HG03354 (cell line): ENCODE measurements at regions not wholly inside any gene's neighbourhood (a gene's known extent, or its start where the extent isn't known, plus 50 kb on each side); places are given as distances from the start of the nearest gene placed in this dataset.

Experiments
- ATAC-seq: cut with Tn5 transposase; IDR thresholded peaks from one replicate; pipeline ENCODE4 v1.9.1; 2021; ENCODE audit warnings: mild to moderate bottlenecking; ENCODE audit not compliant: unreplicated experiment, poor library complexity, severe bottlenecking

DNA sequence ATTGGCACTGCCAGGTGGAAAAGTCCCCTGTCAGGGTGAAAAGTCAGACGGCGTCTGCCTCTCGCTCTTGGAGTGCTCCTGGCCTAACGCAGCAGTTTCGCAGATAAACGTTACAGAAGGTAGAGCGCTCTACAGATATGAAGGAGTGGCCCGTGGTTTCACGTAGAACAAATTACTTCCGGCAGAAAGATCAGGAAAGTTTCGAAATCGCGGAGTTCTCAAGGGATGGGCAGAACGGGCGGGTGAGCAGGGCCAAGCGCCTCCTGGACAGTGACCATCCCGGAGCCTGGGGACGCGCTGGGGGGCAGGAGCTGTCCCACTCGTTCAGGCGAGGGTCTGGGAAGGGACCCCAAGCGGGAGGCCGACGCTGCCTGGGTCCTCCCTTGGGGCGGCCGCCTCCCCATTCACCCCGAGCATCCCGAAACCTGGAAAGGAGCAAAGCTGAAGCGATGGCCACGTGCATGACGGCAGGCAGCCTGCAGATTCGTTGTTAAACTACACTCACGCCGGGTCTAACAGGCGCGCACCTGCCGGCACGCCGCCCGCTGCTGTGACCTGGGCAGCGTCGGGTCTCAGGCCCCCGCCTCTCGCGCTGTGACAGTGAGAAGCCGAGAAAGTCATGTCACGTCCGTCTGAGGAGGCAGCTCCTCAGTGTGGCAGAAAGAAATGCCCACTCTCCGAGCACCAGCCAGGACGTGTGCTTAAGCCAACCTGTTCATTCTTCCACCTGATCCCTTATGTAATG lies 122.9 kb upstream of the SALL3 start:
- no peak for ATAC-seq

DNA sequence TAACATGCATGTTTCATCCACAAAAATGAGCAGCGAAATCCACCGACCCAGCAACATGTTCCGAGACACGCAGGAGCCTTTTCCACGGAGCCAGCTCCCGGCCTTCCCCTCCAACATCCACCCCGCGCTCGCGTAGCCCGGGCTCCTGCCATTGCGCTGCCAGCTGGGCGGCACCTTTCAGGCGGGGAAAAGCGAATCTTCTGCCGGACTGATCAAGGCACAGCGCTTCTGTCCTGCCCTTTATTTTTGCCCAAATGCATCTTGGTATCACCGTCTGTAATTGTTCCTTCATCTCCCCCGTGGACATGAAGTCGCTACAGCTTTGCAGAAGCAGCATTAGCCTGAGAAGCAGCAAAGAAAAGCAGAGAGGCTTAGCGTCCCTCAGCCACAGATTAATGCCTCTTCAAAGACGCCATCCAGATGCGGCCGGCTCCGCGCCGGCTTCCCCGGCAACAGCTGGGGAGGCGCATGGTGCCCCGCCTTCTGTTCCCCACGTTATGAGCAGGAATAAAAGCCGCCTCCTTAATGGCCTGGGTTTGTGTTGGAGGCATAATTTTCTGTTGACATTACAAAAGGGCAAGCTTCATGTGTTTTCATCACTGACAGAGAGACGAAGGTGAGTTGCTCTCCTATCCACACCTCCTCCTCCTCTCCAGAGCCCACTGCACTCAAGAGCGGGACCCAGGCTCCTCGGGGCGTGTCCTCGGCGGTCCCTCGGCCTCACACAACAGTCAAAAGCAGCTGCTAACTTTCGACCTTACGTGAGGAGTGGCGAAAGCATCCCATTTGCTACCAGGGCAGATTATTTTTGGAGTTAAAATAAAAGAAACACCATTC lies 122.1 kb upstream of the SALL3 start:
- ATAC-seq = no peak

DNA sequence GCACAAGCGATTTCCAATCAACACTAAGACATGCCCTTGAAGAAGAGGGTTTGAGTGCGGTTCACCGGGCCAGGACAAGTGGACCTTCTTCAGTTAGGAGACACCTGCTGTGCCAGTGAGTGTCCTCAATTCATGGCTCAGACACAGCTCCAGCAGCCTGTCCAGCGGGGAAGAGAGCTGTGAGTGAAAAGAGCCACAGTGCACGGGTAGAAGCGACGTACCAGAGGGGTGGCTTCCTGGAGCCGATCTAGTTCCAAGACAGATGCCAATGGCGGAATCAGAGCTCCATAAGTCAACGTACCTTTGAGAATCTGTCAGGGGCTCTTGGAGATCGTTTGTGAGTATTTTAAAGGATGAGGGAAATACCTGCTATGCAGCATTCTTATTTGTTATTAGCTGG lies 119.9 kb upstream of the SALL3 start:
- ATAC-seq = no peak

DNA sequence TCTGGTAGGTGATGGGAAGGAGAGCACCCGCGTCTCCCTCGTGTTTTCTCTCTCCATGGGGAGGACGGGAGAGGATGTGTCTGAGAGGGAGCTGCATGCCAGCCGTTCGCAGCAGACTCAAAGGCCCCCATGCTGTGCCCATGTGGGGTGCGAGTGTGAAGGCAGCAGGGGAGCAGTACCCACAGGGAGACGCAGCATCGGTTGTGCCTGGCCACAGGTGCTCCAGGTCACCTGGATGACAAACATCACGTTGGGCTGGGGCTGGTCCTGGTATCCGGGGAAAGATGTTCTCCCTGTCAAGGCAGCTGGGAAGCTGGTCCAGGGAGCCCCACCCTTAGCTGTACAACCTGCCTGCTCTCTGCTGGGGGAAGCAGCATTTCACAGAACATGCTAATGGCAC lies 119.5 kb upstream of the SALL3 start:
- ATAC-seq = no peak

DNA sequence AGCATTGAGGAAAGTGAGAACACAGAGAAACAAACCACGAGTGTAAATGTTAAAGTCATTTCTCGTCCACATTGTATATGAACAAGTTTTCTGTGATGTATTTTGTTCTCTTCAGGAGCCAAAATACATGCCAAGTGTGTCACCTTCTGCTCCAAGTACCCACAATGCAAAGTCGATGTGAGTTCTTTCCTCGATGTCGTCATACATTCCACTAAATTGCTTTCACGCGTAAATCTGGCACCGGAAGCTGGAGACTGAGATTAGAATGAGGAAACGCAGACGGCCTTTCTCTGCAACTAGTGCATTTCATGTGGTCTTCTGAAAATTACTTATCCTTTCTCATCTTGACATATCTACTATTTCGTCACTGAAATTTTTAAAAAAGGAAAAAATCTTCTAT lies 118.5 kb upstream of the SALL3 start:
- no peak for ATAC-seq

DNA sequence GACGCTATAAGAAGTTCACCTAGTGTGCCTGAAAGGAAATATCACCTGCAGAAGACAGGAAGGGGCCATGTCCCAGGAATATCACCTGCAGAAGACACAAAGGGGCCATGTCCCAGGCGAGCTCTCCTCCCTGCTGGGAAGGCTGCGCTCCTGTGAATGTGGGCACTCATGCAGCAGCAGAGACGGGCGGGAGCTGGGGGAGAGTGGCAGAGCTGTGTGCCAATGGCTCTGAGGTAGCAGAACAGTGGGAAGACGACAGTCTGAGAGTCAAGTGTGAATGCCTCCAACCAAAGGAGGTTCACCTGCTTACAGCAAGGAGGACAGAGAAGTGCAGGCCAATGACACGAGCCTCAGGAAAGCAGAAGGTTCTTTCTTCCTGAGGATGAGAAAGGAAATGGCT lies 117.9 kb upstream of the SALL3 start:
- no peak for ATAC-seq

DNA sequence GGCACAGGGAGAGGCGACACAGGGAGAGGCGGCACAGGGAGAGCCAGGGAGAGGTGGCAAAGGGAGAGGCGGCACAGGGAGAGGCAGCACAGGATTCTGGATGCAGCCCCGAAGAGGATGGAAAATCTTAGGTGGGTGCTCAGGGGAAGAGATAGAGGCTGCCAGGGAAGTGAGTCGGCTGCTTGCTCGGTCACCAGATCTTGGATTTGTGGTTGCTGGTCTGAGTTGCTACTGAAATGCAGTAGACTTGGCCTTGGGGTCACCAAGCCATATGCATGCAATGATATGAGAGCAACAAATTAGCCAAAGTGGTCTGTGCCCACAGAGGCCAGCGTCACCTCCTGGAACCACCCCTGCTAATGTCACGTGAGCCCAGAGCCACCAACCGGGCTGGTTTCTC lies 117.2 kb upstream of the SALL3 start:
- ATAC-seq = no peak

DNA sequence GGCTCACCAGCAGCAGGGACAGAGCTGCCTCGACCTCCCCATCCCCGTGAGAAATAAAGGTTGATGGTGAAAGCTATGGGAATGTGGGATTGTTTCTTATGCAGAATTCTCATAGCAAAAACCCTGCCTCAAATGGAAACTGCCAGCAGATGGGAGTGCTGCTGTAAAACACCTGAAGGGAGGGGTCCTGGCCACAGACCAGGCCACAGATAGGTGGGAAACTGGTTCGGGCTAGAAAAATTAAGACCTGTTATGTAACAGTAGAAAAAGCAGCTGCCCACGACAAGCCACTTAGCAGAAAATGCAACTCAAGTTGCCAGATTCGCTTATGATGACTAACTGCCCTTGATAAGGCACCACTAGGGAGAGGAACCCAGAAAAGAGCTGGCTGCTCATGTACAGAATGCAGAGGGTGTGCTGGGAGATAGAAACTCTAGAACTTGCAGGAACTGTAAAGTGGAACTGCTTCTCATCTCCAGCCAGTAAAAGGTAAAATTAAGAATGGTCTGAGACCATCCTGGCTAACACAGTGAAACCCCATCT lies 114.5 kb upstream of the SALL3 start:
- ATAC-seq = no peak

DNA sequence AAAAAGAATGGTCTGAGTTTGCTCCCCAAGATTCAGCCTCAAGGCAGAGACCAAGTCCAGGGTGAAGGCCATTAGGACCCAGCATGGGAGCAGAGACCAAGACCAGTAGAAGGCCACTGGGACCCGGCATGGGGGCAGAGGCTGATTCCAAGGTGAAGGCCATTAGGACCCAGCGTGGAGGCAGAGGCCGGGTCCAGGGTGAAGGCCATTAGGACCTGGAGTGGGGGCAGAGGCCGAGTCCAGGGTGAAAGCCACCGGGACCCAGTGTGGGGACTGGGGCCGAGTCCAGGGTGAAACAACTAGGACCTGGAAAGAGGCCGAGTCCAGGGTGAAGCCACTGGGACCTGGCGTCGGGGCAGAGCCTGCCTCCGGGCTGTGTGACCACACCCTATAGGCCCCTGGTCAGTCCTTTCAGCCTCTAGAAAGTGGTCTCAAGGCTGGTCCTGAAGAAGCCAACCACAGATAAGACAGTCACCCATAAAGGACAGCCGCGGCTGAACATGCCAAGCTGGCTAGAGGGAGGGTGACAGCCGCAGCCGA lies 113.8 kb upstream of the SALL3 start:
- ATAC-seq = no peak

DNA sequence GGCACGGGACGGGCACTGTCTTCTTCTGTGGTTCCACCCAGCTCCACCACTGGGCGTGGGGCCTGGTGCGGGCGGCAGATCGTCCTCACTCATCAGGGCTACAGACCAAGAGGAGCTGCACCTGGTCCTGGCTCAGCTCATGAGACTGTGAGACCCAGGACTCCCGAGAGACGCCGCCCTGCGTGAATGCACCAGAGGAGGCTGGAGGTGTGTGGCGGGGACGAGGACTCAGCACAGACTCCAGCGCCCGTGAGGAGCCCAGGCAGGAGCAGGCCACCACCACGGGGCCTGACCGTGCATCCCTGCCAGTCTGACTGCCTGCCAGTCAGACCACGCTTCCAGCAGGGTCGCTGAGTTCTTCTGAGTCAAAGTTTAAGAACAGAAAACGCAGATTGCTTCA lies 112.5 kb upstream of the SALL3 start:
- ATAC-seq = no peak

DNA sequence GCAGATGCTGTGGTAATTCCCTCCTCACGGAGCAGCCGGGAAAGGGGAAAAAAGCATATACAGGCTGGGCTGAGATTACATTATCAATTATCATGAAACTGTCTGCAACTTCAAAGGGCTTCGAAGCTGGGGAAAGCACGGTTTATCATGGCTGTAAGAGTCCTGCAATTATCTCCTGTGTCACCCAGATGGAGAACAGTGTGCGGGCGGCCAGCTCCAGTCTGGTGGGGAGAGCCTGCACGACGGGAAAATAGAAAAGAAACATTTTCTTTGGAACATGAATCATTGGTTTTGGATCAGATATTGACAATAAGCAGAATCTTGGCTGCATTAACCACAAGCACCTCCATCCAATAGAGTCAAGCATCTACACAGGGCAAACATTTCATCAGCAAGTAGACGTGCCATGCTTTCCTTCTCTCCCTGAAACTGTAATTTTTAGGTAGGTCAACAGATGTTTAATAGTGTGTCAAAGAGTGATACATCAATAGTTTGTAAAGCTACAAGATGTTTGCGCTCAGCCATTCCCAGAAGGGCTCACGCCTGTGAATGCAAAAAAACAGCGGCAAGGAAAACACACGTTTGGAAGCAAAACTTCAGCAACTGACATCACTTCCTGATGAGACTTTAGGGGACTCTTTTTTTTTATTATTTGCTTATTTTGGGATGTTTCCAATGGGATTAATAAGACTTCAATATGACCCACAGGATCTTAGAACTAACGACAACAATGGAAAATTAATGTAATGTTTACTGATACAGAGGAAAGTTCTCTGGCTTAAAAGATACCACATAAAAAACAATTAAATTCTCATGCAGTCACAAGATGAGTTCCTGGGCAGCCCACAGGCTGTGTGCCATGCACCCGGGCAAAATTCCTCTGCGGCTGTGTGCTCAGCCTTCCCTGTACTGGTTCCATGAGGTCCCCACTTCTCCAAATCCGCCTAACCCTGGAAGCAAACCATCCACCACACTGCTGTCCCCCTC lies 111.0 kb upstream of the SALL3 start:
- ATAC-seq = no peak

DNA sequence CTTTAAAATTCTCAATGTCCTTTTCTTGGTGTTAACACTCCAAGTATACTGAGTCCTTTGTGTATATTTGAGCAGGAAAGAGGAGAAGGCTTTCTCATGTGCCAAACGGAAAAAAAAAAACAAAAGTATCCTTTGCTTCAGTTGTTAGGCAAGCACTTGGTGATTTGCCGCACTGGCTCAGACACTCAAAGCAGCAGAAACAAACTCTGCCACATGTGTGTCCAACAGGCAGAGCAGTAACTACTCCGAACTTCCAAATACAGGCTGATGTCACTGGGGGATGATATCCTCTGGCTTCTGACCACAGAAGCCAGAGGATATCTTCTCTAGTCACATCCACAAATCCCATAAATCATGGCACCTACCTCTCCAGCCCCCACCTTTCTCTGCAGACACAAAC lies 108.0 kb upstream of the SALL3 start:
- ATAC-seq = no peak

DNA sequence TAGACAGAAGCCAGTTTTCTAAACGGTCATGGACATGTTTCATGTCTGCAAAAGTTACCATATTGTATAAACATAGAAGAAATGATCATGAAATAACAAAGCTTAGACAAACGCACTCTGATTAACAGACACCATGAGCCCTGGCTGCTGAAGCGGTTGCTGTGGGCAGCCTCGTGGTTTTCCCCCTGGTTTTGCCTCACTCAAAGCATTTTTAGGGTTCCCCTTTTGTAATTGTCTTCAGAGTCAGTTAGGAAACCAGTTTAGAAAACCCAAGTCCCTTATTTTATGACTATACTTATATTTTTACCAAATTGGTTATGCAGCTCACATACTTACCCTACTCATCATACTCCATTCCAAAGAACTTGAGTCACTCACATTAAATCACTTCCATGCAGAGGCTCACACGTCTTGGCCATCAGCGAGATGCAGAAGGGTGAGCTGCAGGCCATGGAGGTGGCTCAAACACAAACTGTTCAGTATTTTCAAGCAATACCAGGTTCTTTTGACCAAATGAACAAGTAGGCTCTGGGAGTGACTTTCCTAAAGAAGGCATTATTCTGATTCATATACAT lies 105.6 kb upstream of the SALL3 start:
- no peak for ATAC-seq

DNA sequence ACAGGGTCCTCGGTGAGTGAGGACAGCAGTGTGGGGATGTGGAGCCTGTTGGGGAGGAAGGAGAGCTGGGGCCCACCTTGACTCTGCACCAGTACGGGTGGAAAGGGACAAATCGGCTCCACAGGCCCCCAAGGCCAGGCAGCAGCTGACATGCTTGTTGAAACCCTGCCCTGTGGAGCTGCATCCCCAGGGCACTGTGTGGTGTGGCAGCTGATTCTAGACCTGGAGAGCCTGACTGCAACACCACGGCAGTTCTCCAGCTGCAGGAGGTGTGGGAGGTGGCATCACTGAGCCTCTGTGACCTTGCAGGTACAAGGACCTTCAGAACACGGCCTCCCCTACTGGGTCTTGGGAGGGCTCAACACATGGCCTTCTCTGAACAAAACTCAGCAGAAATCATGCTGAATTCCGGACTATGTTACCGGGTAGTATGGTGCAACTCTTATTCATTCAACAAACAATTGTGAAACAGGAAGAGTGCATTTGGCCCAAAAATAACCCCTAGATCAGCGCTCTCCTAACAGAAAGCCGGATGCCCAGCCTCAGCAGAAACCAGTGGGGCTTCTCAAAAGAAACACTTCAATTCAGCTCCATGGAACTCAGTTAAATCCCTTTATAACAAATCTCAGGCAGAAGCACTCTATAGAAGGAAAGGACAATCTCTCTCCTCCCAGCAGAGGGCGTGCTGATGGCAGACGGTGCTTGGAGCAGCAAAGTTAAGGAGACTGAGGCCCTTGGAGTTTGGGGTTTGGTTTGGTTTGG lies 104.4 kb upstream of the SALL3 start:
- ATAC-seq = no peak

DNA sequence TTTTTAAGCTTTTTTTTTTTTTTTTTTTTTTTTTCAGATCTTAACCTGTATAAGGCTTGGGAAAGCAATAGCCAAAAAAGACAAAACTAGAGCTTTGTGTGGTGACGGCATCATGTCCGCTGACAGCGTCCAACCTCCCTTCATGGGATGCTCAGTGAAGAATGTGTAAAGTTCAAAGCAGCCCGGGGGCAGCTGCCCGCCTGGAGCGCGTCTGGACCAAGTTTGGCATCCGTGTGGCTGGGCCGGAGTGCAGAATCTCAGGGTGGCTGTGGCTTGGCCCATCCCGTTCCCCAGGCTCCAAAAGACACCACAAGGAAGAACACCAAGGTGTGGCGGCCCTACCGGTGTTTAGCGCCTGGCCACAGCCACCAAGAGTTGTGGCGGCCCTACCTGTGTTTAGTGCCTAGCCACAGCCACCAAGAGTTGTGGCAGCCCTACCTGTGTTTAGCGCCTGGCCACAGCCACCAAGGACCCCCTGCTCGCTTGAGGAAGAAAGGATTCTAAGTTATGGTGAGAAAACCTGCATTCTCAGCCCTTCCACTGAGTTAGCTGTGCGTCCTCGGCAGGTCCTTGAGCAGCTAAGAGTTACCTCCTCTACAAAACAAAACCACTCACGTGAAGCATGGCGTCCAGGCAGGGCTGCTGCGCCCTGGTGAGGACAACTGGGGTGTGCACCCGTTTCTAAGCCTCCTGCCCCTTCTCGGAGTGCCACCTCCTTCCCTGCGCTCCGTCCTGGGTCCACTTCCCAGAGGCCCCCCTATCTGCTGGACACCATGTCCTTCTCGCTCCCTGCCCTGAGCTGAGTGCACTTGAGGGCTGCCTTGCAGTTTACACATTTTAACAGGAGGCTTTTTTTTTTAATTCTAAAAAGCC lies 103.6 kb upstream of the SALL3 start:
- ATAC-seq = no peak

DNA sequence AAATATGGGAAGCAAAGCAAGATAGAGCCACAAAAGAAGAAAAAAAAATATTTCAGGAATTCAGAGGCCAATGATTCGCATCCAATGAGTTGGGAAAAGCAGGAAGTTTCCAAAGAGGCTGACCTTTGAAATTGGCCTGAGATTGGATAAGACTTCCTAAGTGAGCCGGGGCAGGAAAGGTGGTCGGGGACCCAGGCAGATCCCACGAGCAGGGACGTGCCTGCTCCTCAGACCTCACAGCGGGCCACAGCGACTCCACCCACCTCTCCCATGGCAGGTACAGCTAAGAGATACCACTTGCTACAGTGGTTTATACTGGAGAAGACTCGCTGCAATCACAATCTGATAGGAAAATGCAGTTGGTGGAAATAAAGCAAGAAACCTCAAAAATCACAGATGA lies 102.8 kb upstream of the SALL3 start:
- no peak for ATAC-seq

DNA sequence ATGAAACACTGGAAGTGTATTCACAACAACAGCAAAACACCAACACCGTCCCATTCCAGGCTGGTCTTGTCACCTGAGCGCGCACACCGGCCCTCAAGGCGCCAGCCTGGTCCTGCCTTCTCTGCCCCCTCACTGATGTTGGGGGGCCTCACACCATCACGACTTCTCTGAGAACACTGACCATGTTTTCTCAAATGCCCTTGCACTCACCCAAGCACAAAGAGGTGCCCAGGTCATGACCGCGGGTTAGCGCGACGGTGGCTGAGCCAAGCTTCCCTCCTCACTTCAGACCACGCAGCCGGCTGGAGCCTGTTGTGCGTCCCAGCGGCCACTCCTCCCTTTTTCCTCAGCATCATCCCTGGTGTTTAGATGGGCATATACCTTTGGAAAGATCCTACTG lies 101.3 kb upstream of the SALL3 start:
- ATAC-seq = no peak
